SHP77 (cell line): ENCODE measurements at regions not wholly inside any gene's neighbourhood (a gene's known extent, or its start where the extent isn't known, plus 50 kb on each side); places are given as distances from the start of the nearest gene placed in this dataset.
A peak's percentile ranks its signal among the peaks of the same experiment; 100 is the strongest.

Experiments
- DNase-seq, 2 experiments: peaks; one replicate each; lab custom pipeline; 2025; lab: John Stamatoyannopoulos, UW

GRCh38 chr10:78395162-78395561, 361.5 kb downstream of the RPS24 start:
- no peak for DNase-seq

- DNase-seq: no peak
Measured at GRCh38 chr10:78396754-78397153, 363.1 kb downstream of the RPS24 start.

GRCh38 chr10:78397786-78398185, 364.1 kb downstream of the RPS24 start:
- no peak for DNase-seq

- no peak for DNase-seq
Measured at GRCh38 chr10:78398382-78398781, 364.7 kb downstream of the RPS24 start.

- DNase-seq: no peak
Measured at GRCh38 chr10:78401624-78402367, 368.1 kb downstream of the RPS24 start.

- DNase-seq: no peak
Measured at GRCh38 chr10:78402591-78402990, 368.9 kb downstream of the RPS24 start.

- no peak for DNase-seq
Measured at GRCh38 chr10:78403781-78404180, 370.1 kb downstream of the RPS24 start.

- DNase-seq: no peak
Measured at GRCh38 chr10:78404296-78404695, 370.6 kb downstream of the RPS24 start.

GRCh38 chr10:78405231-78405630, 371.6 kb downstream of the RPS24 start:
- no peak for DNase-seq

GRCh38 chr10:78405736-78406135, 372.1 kb downstream of the RPS24 start:
- no peak for DNase-seq

GRCh38 chr10:78406648-78407008, 373.0 kb downstream of the RPS24 start:
- no peak for DNase-seq

GRCh38 chr10:78407009-78407711, 373.5 kb downstream of the RPS24 start:
- DNase-seq: peak; percentile 32 to 61

- DNase-seq: no peak
Measured at GRCh38 chr10:78407966-78408365, 374.3 kb downstream of the RPS24 start.

GRCh38 chr10:78408671-78409472, 375.2 kb downstream of the RPS24 start:
- peak; percentile 47 to 51 for DNase-seq

GRCh38 chr10:78410046-78410965, 376.6 kb downstream of the RPS24 start:
- no peak for DNase-seq

- no peak for DNase-seq
Measured at GRCh38 chr10:78411716-78412115, 378.1 kb downstream of the RPS24 start.

- DNase-seq: no peak
Measured at GRCh38 chr10:78412605-78413004, 378.9 kb downstream of the RPS24 start.

- DNase-seq: no peak
Measured at GRCh38 chr10:78413076-78414055, 379.7 kb downstream of the RPS24 start.

GRCh38 chr10:78414380-78414779, 380.7 kb downstream of the RPS24 start:
- DNase-seq: no peak

- no peak for DNase-seq
Measured at GRCh38 chr10:78415111-78415510, 381.4 kb downstream of the RPS24 start.
